Glutamatergic neuron (in vitro differentiated cells): ENCODE measurements at regions not wholly inside any gene's neighbourhood (a gene's known extent, or its start where the extent isn't known, plus 50 kb on each side); places are given as distances from the start of the nearest gene placed in this dataset.

Experiments
- DNase-seq: peaks from one replicate; pipeline ENCODE4 v3.0.0; 2022
- H3K27ac Mint-ChIP-seq: one replicate; pipeline ENCODE4 v1.8.0; 2020; ENCODE audit warnings: mild to moderate bottlenecking, mixed read lengths, inconsistent platforms; ENCODE audit not compliant: unreplicated experiment
- H3K27me3 Mint-ChIP-seq: one replicate; pipeline ENCODE4 v1.8.0; 2020; ENCODE audit warnings: mild to moderate bottlenecking, moderate library complexity, mixed read lengths, inconsistent platforms; ENCODE audit not compliant: unreplicated experiment
- H3K36me3 Mint-ChIP-seq: one replicate; pipeline ENCODE4 v1.8.0; 2020; ENCODE audit warnings: mild to moderate bottlenecking, mixed read lengths, inconsistent platforms; ENCODE audit not compliant: unreplicated experiment
- H3K4me1 Mint-ChIP-seq: one replicate; pipeline ENCODE4 v1.8.0; 2020; ENCODE audit warnings: mild to moderate bottlenecking, low read depth, mixed read lengths, inconsistent platforms; ENCODE audit not compliant: unreplicated experiment
- H3K4me3 Mint-ChIP-seq: one replicate; pipeline ENCODE4 v1.8.0; 2020; ENCODE audit warnings: mild to moderate bottlenecking, mixed read lengths, inconsistent platforms; ENCODE audit not compliant: unreplicated experiment
- H3K9me3 Mint-ChIP-seq: one replicate; pipeline ENCODE4 v1.8.0; 2020; ENCODE audit warnings: mild to moderate bottlenecking, moderate library complexity, mixed read lengths, inconsistent platforms; ENCODE audit not compliant: unreplicated experiment
- CTCF ChIP-seq: fragments of 200-600 bp; sonication (generic); IDR thresholded peaks from one replicate; pipeline ENCODE4 v1.5.0; 2021; ENCODE audit not compliant: partially characterized antibody, unreplicated experiment

- Mint-ChIP-seq H3K27me3 (no peaks in the 10 kb centered on the region), H3K4me1 (no peaks in the 10 kb centered on the region), H3K4me3 (no peak overlapping the region), H3K9me3 (peaks cover 1% of the 10 kb centered on the region), H3K27ac (no peak overlapping the region), H3K36me3 (no peaks in the 10 kb centered on the region)
- no peak for TF ChIP-seq CTCF
- no peak for DNase-seq
These were observed 853.7 kb downstream of the FAT4 start for GRCh38 chr4:126168484-126168883.

GRCh38 chr4:126172126-126172525 lies 857.4 kb downstream of the FAT4 start:
- no peak overlapping the region for H3K4me3 Mint-ChIP-seq
- no peak overlapping the region for H3K27ac Mint-ChIP-seq
- H3K27me3 Mint-ChIP-seq, result no peaks in the 10 kb centered on the region
- H3K9me3 Mint-ChIP-seq, result peaks cover 1% of the 10 kb centered on the region
- H3K36me3 Mint-ChIP-seq, result no peaks in the 10 kb centered on the region
- no peak for TF ChIP-seq CTCF
- H3K4me1 Mint-ChIP-seq, result no peaks in the 10 kb centered on the region
- no peak for DNase-seq

- H3K36me3 Mint-ChIP-seq, result no peaks in the 10 kb centered on the region
- H3K27ac Mint-ChIP-seq, result no peak overlapping the region
- H3K4me3 Mint-ChIP-seq, result no peak overlapping the region
- TF ChIP-seq CTCF, result no peak
- DNase-seq, result no peak
- H3K27me3 Mint-ChIP-seq, result no peaks in the 10 kb centered on the region
- peaks cover 1% of the 10 kb centered on the region for H3K9me3 Mint-ChIP-seq
- no peaks in the 10 kb centered on the region for H3K4me1 Mint-ChIP-seq
These were observed 859.9 kb downstream of the FAT4 start for GRCh38 chr4:126174627-126175026.

GRCh38 chr4:126180642-126181041 lies 865.9 kb downstream of the FAT4 start:
- no peak for DNase-seq
- Mint-ChIP-seq H3K9me3 (no peaks in the 10 kb centered on the region), H3K4me3 (no peak overlapping the region), H3K36me3 (no peaks in the 10 kb centered on the region), H3K27ac (no peak overlapping the region), H3K4me1 (no peaks in the 10 kb centered on the region), H3K27me3 (no peaks in the 10 kb centered on the region)
- no peak for TF ChIP-seq CTCF

- no peaks in the 10 kb centered on the region for H3K27me3 Mint-ChIP-seq
- no peaks in the 10 kb centered on the region for H3K36me3 Mint-ChIP-seq
- no peaks in the 10 kb centered on the region for H3K4me1 Mint-ChIP-seq
- H3K27ac Mint-ChIP-seq, result no peak overlapping the region
- H3K4me3 Mint-ChIP-seq, result no peak overlapping the region
- H3K9me3 Mint-ChIP-seq, result no peaks in the 10 kb centered on the region
- TF ChIP-seq CTCF, result no peak
- DNase-seq, result no peak
These were observed 867.6 kb downstream of the FAT4 start for GRCh38 chr4:126182336-126182735.
